ENCODE measurements at regions not wholly inside any gene's neighbourhood (a gene's known extent, or its start where the extent isn't known, plus 50 kb on each side); places are given as distances from the start of the nearest gene placed in this dataset.

DNA sequence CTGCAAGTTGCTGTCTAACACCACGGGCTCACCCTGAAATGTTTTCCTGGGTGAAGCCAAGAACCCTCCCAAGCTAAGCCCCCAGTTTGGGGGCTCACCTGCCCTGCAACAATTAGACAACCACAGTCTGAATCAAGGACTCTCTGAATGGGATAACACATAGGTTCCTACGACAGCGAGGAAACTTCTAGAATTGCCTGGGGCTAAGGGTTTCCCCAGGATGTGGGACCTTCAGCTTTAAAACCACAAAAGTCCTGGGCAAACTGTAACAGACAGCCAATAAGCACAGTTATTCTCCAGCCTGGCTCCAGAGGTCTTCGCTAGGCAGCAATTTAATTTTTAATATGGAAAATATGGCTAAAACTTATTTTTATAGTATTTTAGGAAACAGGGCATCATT lies 162.6 kb downstream of the PRKX start:
- ChIA-PET POLR2A (no interaction called here), CTCF (no interaction called here)
- no peaks in the 10 kb centered on the region for H3K36me3 ChIP-seq (ENCODE audit: control insufficient read depth in 4 of 4, insufficient read depth in 4 of 4, low read length in 3 of 4)
- peaks cover 0 to 4% (median 4%) of the 10 kb centered on the region in 4 experiments for H3K4me1 ChIP-seq (ENCODE audit: control extremely low read depth in 1 of 4, control insufficient read depth in 4 of 4, insufficient read depth in 4 of 4, low read length in 3 of 4)
- peaks cover 0 to 8% (median 0%) of the 10 kb centered on the region in 5 experiments for H3K27me3 ChIP-seq (replicated peaks in 2 of 5; ENCODE audit: control insufficient read depth in 4 of 5, insufficient read depth in 5 of 5, low read length in 4 of 5)
- 19% methylated on average over 3 of the region's 4 CpGs for WGBS (ENCODE audit: insufficient coverage)
- DNase-seq: peak in 1 of 3 donors; percentile 5
- no peaks in the 10 kb centered on the region for H3K9me3 ChIP-seq (ENCODE audit: control extremely low read depth in 1 of 5, control insufficient read depth in 4 of 5, insufficient read depth in 2 of 5, low read depth in 1 of 5, low read length in 4 of 5)
- no peak overlapping the region for H3K4me3 ChIP-seq (ENCODE audit: control insufficient read depth in 1 of 7, extremely low read depth in 1 of 7, insufficient read depth in 4 of 7, low read depth in 2 of 7, low read length in 6 of 7)
- H3K27ac ChIP-seq (ENCODE audit: insufficient read depth in 1 of 2, low read depth in 1 of 2, low read length in 2 of 2, poor library complexity in 1 of 2, severe bottlenecking in 2 of 2): no peak overlapping the region

DNA sequence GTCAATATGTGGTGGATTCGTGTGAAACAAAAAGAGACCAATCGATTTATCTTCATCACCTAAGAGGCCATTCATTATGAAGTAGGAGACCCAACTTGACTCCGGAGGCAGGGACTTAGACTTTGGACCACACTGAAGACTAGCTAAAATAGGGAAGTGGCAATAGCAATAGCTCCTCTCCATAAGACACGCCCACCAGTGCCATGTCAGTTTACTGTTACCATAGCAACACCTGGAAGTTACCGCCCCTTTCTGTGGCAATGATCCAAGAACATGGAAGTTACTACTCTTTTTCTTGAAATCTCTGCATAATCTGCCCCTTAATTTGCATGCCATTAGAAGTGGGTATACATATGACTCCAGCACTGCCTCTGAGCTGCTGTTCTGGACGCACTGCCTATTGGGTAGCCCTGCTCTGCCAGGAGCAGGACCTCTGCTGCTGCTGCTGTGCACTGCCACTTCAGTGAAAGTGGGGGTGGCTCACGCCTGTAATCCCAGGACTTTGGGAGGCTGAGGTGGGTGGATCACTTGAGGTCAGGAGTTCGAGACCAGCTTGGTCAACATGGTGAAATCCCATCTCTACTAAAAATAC lies 163.2 kb downstream of the PRKX start:
- Histone ChIP-seq H3K4me3 (ENCODE audit: control insufficient read depth in 1 of 7, extremely low read depth in 1 of 7, insufficient read depth in 4 of 7, low read depth in 2 of 7, low read length in 6 of 7) (no peak overlapping the region), H3K36me3 (ENCODE audit: control insufficient read depth in 4 of 4, insufficient read depth in 4 of 4, low read length in 3 of 4) (no peaks in the 10 kb centered on the region), H3K27ac (ENCODE audit: insufficient read depth in 1 of 2, low read depth in 1 of 2, low read length in 2 of 2, poor library complexity in 1 of 2, severe bottlenecking in 2 of 2) (no peak overlapping the region), H3K27me3 (replicated peaks in 2 of 5; ENCODE audit: control insufficient read depth in 4 of 5, insufficient read depth in 5 of 5, low read length in 4 of 5) (peaks cover 0 to 8% (median 0%) of the 10 kb centered on the region in 5 experiments), H3K9me3 (ENCODE audit: control extremely low read depth in 1 of 5, control insufficient read depth in 4 of 5, insufficient read depth in 2 of 5, low read depth in 1 of 5, low read length in 4 of 5) (no peaks in the 10 kb centered on the region), H3K4me1 (ENCODE audit: control extremely low read depth in 1 of 4, control insufficient read depth in 4 of 4, insufficient read depth in 4 of 4, low read length in 3 of 4) (peaks cover 0 to 4% (median 4%) of the 10 kb centered on the region in 4 experiments)
- 88% methylated on average over 7 of the region's 8 CpGs for WGBS (ENCODE audit: insufficient coverage)
- POLR2A ChIA-PET: no interaction called here
- DNase-seq: peak; percentile 29 to 80 (median 64)
- CTCF ChIA-PET: no interaction called here

DNA sequence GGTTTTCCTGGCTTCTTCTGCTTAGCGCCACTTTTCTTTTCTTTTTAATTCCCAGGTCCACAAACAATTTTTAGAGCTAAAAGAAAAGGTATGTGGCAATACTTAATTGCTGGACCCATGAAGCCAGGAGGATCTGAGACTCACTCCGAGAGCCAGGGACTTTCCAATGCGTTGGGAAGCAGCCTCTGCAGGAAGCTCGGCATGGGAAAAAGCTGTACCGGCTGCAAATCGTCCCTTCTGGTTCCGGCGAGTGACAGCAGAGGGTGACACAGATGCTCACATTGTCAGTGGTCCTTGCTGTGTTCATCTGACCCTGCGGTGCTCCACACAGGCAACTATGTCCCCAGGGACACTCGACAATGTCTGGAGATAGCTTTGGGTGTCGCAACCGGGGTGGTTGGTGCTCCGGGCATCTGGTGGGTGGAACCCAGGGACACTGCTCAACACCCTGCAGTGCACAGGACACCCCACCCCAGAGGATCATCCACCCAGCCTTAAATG lies 164.0 kb downstream of the PRKX start:
- 58% methylated on average over 9 of the region's 13 CpGs for WGBS (ENCODE audit: insufficient coverage)
- peaks cover 0 to 4% (median 4%) of the 10 kb centered on the region in 4 experiments for H3K4me1 ChIP-seq (ENCODE audit: control extremely low read depth in 1 of 4, control insufficient read depth in 4 of 4, insufficient read depth in 4 of 4, low read length in 3 of 4)
- ChIA-PET POLR2A (interaction anchor here (0.6 kb wide), 1 partner anchor 259 kb away, joined by 5 read pairs; no protein-coding TSS in a partner anchor), CTCF (interaction anchor here (1.0 kb wide), 1 partner anchor 88 kb away, joined by 3 read pairs; no protein-coding TSS in a partner anchor)
- peaks cover 0 to 8% (median 0%) of the 10 kb centered on the region in 5 experiments for H3K27me3 ChIP-seq (replicated peaks in 2 of 5; ENCODE audit: control insufficient read depth in 4 of 5, insufficient read depth in 5 of 5, low read length in 4 of 5)
- no peak overlapping the region for H3K27ac ChIP-seq (ENCODE audit: insufficient read depth in 1 of 2, low read depth in 1 of 2, low read length in 2 of 2, poor library complexity in 1 of 2, severe bottlenecking in 2 of 2)
- H3K36me3 ChIP-seq (ENCODE audit: control insufficient read depth in 4 of 4, insufficient read depth in 4 of 4, low read length in 3 of 4): no peaks in the 10 kb centered on the region
- no peak for DNase-seq
- H3K4me3 ChIP-seq (ENCODE audit: control insufficient read depth in 1 of 7, extremely low read depth in 1 of 7, insufficient read depth in 4 of 7, low read depth in 2 of 7, low read length in 6 of 7): no peak overlapping the region
- H3K9me3 ChIP-seq (ENCODE audit: control extremely low read depth in 1 of 5, control insufficient read depth in 4 of 5, insufficient read depth in 2 of 5, low read depth in 1 of 5, low read length in 4 of 5): no peaks in the 10 kb centered on the region

DNA sequence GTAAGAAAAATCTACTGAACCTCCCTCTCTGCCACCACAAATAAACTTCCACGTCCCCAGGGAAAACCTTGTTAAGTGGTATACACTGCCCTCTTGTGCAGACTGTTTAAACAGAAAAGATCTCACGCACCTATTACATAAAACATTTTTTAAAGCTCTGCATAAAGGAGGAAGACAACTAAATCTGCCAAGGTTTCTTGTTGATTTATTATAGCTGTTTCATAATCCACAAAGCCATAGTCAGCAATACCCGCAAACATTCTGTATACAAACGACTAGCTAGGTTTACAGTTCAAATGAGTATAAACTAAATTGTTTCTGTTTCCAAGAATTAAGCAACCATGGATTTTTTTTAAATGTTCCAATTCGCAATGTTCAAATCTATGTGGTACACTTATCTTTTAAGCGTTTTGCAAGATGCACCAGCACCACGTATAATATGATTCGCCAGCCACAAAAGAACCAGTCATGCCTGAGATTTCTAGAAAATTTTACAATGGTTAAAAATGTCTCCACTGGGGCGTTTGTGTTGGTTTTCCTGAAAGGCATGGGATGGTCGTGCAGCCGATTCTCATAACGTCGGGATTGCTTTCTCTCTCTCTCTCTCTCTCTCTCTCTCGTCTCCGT lies 164.6 kb downstream of the PRKX start:
- no peak overlapping the region for H3K4me3 ChIP-seq (ENCODE audit: control insufficient read depth in 1 of 7, extremely low read depth in 1 of 7, insufficient read depth in 4 of 7, low read depth in 2 of 7, low read length in 6 of 7)
- H3K27me3 ChIP-seq (replicated peaks in 2 of 5; ENCODE audit: control insufficient read depth in 4 of 5, insufficient read depth in 5 of 5, low read length in 4 of 5): peaks cover 0 to 8% (median 0%) of the 10 kb centered on the region in 5 experiments
- POLR2A ChIA-PET: interaction anchor here (0.6 kb wide), 1 partner anchor 259 kb away, joined by 5 read pairs; no protein-coding TSS in a partner anchor
- peak; percentile 22 to 65 (median 41) for DNase-seq
- CTCF ChIA-PET: interaction anchor here (1.0 kb wide), 1 partner anchor 89 kb away, joined by 3 read pairs; no protein-coding TSS in a partner anchor
- H3K27ac ChIP-seq (ENCODE audit: insufficient read depth in 1 of 2, low read depth in 1 of 2, low read length in 2 of 2, poor library complexity in 1 of 2, severe bottlenecking in 2 of 2): no peak overlapping the region
- H3K4me1 ChIP-seq (ENCODE audit: control extremely low read depth in 1 of 4, control insufficient read depth in 4 of 4, insufficient read depth in 4 of 4, low read length in 3 of 4): peaks cover 0 to 4% (median 4%) of the 10 kb centered on the region in 4 experiments
- H3K36me3 ChIP-seq (ENCODE audit: control insufficient read depth in 4 of 4, insufficient read depth in 4 of 4, low read length in 3 of 4): no peaks in the 10 kb centered on the region
- WGBS (ENCODE audit: insufficient coverage): 57% methylated on average over 5 of the region's 15 CpGs
- H3K9me3 ChIP-seq (ENCODE audit: control extremely low read depth in 1 of 5, control insufficient read depth in 4 of 5, insufficient read depth in 2 of 5, low read depth in 1 of 5, low read length in 4 of 5): no peaks in the 10 kb centered on the region

DNA sequence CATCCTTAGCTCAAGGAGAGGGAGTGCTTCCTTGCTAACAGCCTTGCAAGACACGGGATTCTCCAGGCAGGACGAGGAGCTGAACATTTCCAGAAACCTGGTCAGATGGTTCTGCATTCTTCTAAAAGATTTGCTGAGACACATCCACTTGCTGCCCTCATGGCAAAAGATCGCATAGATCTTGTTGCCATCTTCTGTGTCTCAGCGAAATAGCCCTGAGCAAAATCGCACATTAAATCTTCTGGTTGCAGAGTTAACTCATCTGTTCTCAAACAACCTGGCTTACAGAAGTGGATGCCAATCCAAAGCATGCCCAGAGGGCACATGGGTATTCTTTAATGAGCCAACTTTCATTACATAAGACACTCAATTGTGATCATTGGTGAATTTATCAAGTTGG lies 167.5 kb downstream of the PRKX start:
- Histone ChIP-seq H3K27ac (ENCODE audit: insufficient read depth in 1 of 2, low read depth in 1 of 2, low read length in 2 of 2, poor library complexity in 1 of 2, severe bottlenecking in 2 of 2) (no peak overlapping the region), H3K4me1 (ENCODE audit: control extremely low read depth in 1 of 4, control insufficient read depth in 4 of 4, insufficient read depth in 4 of 4, low read length in 3 of 4) (peaks cover 0 to 4% (median 2%) of the 10 kb centered on the region in 4 experiments), H3K27me3 (replicated peaks in 2 of 5; ENCODE audit: control insufficient read depth in 4 of 5, insufficient read depth in 5 of 5, low read length in 4 of 5) (peaks cover 0 to 8% (median 0%) of the 10 kb centered on the region in 5 experiments), H3K4me3 (ENCODE audit: control insufficient read depth in 1 of 7, extremely low read depth in 1 of 7, insufficient read depth in 4 of 7, low read depth in 2 of 7, low read length in 6 of 7) (no peak overlapping the region), H3K9me3 (ENCODE audit: control extremely low read depth in 1 of 5, control insufficient read depth in 4 of 5, insufficient read depth in 2 of 5, low read depth in 1 of 5, low read length in 4 of 5) (no peaks in the 10 kb centered on the region), H3K36me3 (ENCODE audit: control insufficient read depth in 4 of 4, insufficient read depth in 4 of 4, low read length in 3 of 4) (no peaks in the 10 kb centered on the region)
- DNase-seq: no peak
- POLR2A ChIA-PET: no interaction called here
- CTCF ChIA-PET: no interaction called here
- WGBS (ENCODE audit: insufficient coverage): 72% methylated on average over 4 of the region's 5 CpGs

DNA sequence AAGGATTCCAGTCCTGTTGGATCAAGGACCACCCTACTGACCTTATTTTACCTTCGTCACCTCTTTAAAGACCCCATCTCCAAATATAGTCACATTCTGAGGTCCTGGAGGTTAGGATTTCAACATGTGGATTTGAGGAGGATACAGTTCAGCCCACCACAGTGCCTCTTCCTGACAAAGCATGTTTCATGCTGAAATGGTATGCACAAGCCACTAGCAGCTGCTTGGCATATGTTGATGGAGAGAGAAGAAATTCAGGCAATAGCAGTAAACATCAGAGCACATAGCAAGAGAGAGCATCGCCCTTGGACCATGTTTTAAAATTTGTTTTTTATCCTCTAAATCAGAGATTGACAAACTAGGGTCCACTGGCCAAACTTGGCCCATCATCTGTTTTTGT lies 172.1 kb downstream of the PRKX start:
- ChIA-PET POLR2A (no interaction called here), CTCF (no interaction called here)
- no peak overlapping the region for H3K27ac ChIP-seq (ENCODE audit: insufficient read depth in 1 of 2, low read depth in 1 of 2, low read length in 2 of 2, poor library complexity in 1 of 2, severe bottlenecking in 2 of 2)
- H3K4me3 ChIP-seq (ENCODE audit: control insufficient read depth in 1 of 7, extremely low read depth in 1 of 7, insufficient read depth in 4 of 7, low read depth in 2 of 7, low read length in 6 of 7): no peak overlapping the region
- DNase-seq: no peak
- peaks cover 0 to 3% (median 0%) of the 10 kb centered on the region in 5 experiments for H3K27me3 ChIP-seq (replicated peaks in 2 of 5; ENCODE audit: control insufficient read depth in 4 of 5, insufficient read depth in 5 of 5, low read length in 4 of 5)
- no peaks in the 10 kb centered on the region for H3K4me1 ChIP-seq (ENCODE audit: control extremely low read depth in 1 of 4, control insufficient read depth in 4 of 4, insufficient read depth in 4 of 4, low read length in 3 of 4)
- WGBS (ENCODE audit: insufficient coverage): 83% methylated on average over 1 of the region's 2 CpGs
- H3K9me3 ChIP-seq (ENCODE audit: control extremely low read depth in 1 of 5, control insufficient read depth in 4 of 5, insufficient read depth in 2 of 5, low read depth in 1 of 5, low read length in 4 of 5): no peaks in the 10 kb centered on the region
- H3K36me3 ChIP-seq (ENCODE audit: control insufficient read depth in 4 of 4, insufficient read depth in 4 of 4, low read length in 3 of 4): no peaks in the 10 kb centered on the region

DNA sequence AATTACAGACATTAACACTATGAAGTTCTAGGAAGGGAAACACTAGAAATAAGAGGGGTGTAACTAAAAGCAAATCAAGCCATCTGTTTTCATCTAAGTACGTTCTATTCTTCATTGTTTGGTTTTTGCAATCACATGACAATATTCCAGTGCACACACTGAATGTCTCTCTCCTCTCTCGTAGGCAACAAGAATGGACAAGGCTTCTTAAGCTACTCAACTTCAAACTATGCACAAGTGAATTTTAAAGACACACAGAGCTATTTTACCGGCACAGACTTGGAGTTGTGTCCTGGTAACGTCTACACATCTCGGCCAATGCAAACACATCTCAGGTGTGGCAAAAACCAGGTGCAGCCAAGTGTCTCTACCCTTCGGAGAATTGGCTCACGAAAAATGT lies 173.3 kb downstream of the PRKX start:
- WGBS (ENCODE audit: insufficient coverage): 90% methylated on average over 4 of the region's 7 CpGs
- DNase-seq: no peak

More for the DNA sequence above, 173.3 kb downstream of the PRKX start:
- Histone ChIP-seq H3K36me3 (ENCODE audit: control insufficient read depth in 4 of 4, insufficient read depth in 4 of 4, low read length in 3 of 4) (no peaks in the 10 kb centered on the region), H3K27me3 (replicated peaks in 2 of 5; ENCODE audit: control insufficient read depth in 4 of 5, insufficient read depth in 5 of 5, low read length in 4 of 5) (peaks cover 0 to 3% (median 0%) of the 10 kb centered on the region in 5 experiments), H3K9me3 (ENCODE audit: control extremely low read depth in 1 of 5, control insufficient read depth in 4 of 5, insufficient read depth in 2 of 5, low read depth in 1 of 5, low read length in 4 of 5) (peaks cover 0 to 7% (median 0%) of the 10 kb centered on the region in 5 experiments), H3K4me3 (ENCODE audit: control insufficient read depth in 1 of 7, extremely low read depth in 1 of 7, insufficient read depth in 4 of 7, low read depth in 2 of 7, low read length in 6 of 7) (no peak overlapping the region), H3K27ac (ENCODE audit: insufficient read depth in 1 of 2, low read depth in 1 of 2, low read length in 2 of 2, poor library complexity in 1 of 2, severe bottlenecking in 2 of 2) (no peak overlapping the region), H3K4me1 (ENCODE audit: control extremely low read depth in 1 of 4, control insufficient read depth in 4 of 4, insufficient read depth in 4 of 4, low read length in 3 of 4) (no peaks in the 10 kb centered on the region)
- ChIA-PET POLR2A (no interaction called here), CTCF (interaction anchor here (0.6 kb wide), 1 partner anchor 269 kb away, joined by 3 read pairs; no protein-coding TSS in a partner anchor)

Measured in common myeloid progenitor, CD34-positive (primary cell).